ENCODE measurements at regions not wholly inside any gene's neighbourhood (a gene's known extent, or its start where the extent isn't known, plus 50 kb on each side); places are given as distances from the start of the nearest gene placed in this dataset.

DNA sequence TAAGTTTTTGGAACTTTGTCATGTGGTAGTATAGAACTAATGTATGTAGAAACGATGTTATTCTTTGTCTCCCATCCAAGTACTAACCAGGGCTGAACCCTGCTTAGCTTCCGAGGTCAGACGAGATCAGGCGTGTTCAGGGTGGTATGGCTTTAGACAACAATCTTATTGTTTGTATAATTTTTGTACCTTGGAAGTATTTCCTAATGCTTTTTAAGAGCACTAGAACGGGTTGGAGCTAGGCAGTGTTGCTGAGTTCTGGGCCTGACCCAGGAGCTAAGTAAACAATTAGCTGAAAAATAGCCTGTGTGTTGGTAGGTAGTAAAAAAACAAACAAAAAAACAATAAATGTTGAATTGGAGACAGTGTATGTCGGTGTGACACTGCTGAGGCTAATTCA lies 244.3 kb downstream of the EMP1 start:
- Histone ChIP-seq H3K27ac (no peak overlapping the region), H3K4me3 (no peak overlapping the region), H3K9me2 (replicated peaks; ENCODE audit: insufficient read depth) (no peaks in the 10 kb centered on the region), H3K4me2 (no peak overlapping the region), H3K79me2 (no peaks in the 10 kb centered on the region), H3K36me3 (replicated peaks; ENCODE audit: insufficient read depth, low read depth) (no peaks in the 10 kb centered on the region), H3K4me1 (ENCODE audit: insufficient read depth) (no peaks in the 10 kb centered on the region), H2AFZ (no peak overlapping the region), H4K20me1 (ENCODE audit: insufficient read depth, poor library complexity, severe bottlenecking) (no peaks in the 10 kb centered on the region), H3K9me3 (ENCODE audit: low read depth) (no peaks in the 10 kb centered on the region), H3K27me3 (no peaks in the 10 kb centered on the region)
- 88% methylated on average over 6 of the region's 6 CpGs for WGBS (ENCODE audit: low lambda C conversion rate, missing lambda C conversion rate)
- TF ChIP-seq, protein P1, sequence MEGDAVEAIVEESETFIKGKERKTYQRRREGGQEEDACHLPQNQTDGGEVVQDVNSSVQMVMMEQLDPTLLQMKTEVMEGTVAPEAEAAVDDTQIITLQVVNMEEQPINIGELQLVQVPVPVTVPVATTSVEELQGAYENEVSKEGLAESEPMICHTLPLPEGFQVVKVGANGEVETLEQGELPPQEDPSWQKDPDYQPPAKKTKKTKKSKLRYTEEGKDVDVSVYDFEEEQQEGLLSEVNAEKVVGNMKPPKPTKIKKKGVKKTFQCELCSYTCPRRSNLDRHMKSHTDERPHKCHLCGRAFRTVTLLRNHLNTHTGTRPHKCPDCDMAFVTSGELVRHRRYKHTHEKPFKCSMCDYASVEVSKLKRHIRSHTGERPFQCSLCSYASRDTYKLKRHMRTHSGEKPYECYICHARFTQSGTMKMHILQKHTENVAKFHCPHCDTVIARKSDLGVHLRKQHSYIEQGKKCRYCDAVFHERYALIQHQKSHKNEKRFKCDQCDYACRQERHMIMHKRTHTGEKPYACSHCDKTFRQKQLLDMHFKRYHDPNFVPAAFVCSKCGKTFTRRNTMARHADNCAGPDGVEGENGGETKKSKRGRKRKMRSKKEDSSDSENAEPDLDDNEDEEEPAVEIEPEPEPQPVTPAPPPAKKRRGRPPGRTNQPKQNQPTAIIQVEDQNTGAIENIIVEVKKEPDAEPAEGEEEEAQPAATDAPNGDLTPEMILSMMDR (IDR thresholded peaks at IDR 0.05; ENCODE audit: poor library complexity) = no peak
- TF ChIP-seq EZH2 (IDR thresholded peaks at IDR 0.05; ENCODE audit: borderline replicate concordance) (no peak), EZH2phosphoT487 (IDR thresholded peaks at IDR 0.05; ENCODE audit: low read depth, severe bottlenecking, unreplicated experiment) (no peak)
- no peak for DNase-seq (ENCODE audit: low spot score)

DNA sequence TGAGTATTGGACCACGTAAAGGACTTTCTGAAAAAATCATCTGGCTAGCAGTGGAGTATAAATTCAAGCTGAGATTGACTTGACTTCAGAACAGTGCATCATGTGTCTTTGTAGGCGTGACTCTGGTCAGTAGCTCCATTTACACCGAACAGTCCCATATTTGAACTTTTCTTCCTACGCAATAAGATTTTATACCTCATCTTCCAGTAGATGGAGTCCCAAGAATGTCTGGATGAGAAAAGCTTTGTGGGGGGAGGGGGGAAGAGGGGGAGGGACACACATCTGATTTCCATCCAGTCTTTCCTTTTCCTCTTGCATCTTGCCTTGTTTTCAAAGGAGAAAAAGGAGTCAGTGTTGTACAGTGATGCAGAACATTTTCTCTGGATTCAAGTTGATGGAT lies 241.0 kb downstream of the EMP1 start:
- Histone ChIP-seq H3K4me2 (no peak overlapping the region), H3K9me3 (ENCODE audit: low read depth) (no peaks in the 10 kb centered on the region), H3K9me2 (replicated peaks; ENCODE audit: insufficient read depth) (no peaks in the 10 kb centered on the region), H3K4me3 (no peak overlapping the region), H2AFZ (no peak overlapping the region), H4K20me1 (ENCODE audit: insufficient read depth, poor library complexity, severe bottlenecking) (no peaks in the 10 kb centered on the region), H3K27ac (no peak overlapping the region), H3K4me1 (ENCODE audit: insufficient read depth) (no peaks in the 10 kb centered on the region), H3K27me3 (no peaks in the 10 kb centered on the region), H3K36me3 (replicated peaks; ENCODE audit: insufficient read depth, low read depth) (no peaks in the 10 kb centered on the region), H3K79me2 (no peaks in the 10 kb centered on the region)
- no peak for DNase-seq (ENCODE audit: low spot score)
- 96% methylated on average over 4 of the region's 4 CpGs for WGBS (ENCODE audit: low lambda C conversion rate, missing lambda C conversion rate)
- TF ChIP-seq EZH2 (IDR thresholded peaks at IDR 0.05; ENCODE audit: borderline replicate concordance) (no peak), EZH2phosphoT487 (IDR thresholded peaks at IDR 0.05; ENCODE audit: low read depth, severe bottlenecking, unreplicated experiment) (no peak)
- TF ChIP-seq, protein P1 (IDR thresholded peaks at IDR 0.05; ENCODE audit: poor library complexity) = no peak

DNA sequence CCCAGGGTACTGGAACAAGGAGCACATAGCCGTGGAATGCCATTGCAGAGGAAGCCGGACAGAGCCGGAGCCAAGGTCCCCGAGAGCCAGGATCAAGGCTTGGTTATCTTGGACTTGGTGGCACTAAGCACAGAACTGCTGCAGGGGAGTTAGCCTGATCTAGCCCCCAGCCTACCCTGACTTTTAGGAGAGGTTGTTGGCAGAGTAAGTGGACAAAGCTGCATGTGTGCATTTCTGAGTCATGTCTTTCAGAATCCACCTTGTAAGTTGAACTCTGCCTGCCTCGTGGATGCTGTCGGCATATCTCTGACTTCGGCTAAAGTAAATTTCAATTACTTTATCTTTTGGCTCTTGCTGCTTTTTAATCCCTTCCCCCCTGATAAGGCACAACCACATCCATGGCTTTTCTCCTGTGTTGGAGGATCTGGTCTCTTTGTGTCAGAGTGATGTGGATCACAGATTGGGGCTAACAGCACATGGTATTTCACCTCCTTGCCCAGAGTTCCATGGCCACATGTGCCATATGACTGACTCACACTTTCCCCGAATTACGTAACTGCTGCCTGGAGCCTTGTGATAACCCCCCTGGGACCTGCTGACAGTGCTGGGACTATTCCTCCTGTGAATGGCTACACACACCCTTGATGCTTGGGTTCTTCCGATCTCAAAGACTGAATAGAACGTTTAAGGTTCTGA lies 240.3 kb downstream of the EMP1 start:
- H3K9me2 ChIP-seq (replicated peaks; ENCODE audit: insufficient read depth) = no peaks in the 10 kb centered on the region
- no peaks in the 10 kb centered on the region for H3K4me1 ChIP-seq (ENCODE audit: insufficient read depth)
- H4K20me1 ChIP-seq (ENCODE audit: insufficient read depth, poor library complexity, severe bottlenecking) = no peaks in the 10 kb centered on the region
- peak; percentile 78 for DNase-seq (ENCODE audit: low spot score)
- no peak overlapping the region for H2AFZ ChIP-seq
- H3K4me3 ChIP-seq = no peak overlapping the region
- no peaks in the 10 kb centered on the region for H3K27me3 ChIP-seq
- WGBS (ENCODE audit: low lambda C conversion rate, missing lambda C conversion rate) = 37% methylated on average over 11 of the region's 11 CpGs
- H3K36me3 ChIP-seq (replicated peaks; ENCODE audit: insufficient read depth, low read depth) = no peaks in the 10 kb centered on the region
- no peaks in the 10 kb centered on the region for H3K79me2 ChIP-seq
- H3K4me2 ChIP-seq = no peak overlapping the region
- TF ChIP-seq, protein P1 (IDR thresholded peaks at IDR 0.05; ENCODE audit: poor library complexity) = no peak
- TF ChIP-seq EZH2phosphoT487 (IDR thresholded peaks at IDR 0.05; ENCODE audit: low read depth, severe bottlenecking, unreplicated experiment) = no peak
- no peak for TF ChIP-seq EZH2 (IDR thresholded peaks at IDR 0.05; ENCODE audit: borderline replicate concordance)
- H3K27ac ChIP-seq = no peak overlapping the region
- no peaks in the 10 kb centered on the region for H3K9me3 ChIP-seq (ENCODE audit: low read depth)
